Pancreas (tissue), 10 donors: ENCODE measurements at regions not wholly inside any gene's neighbourhood (a gene's known extent, or its start where the extent isn't known, plus 50 kb on each side); places are given as distances from the start of the nearest gene placed in this dataset.
A peak's percentile ranks its signal among the peaks of the same experiment; 100 is the strongest.

Experiments
- ATAC-seq, 4 donors: fragments of 200-7000 bp; cut with Tn5 transposase; one replicate each; pipeline versions ENCODE4 v1.8.0 to v1.9.1; 2020; ENCODE audit warnings: mild to moderate bottlenecking in 4 of 4, moderate library complexity in 4 of 4
- DNase-seq, 6 donors: peaks; one replicate each; pipeline ENCODE4 v3.0.0-alpha.2; 2020
- FAIRE-seq: peaks from 2 replicates; lab custom pipeline; 2012; peaks lifted over from hg19 to GRCh38; lab: Jason Lieb, UNC
- H3K27ac ChIP-seq, 4 donors: fragments of 200-600 bp; sonication (generic); 1 replicate in 3 of 4; 2 replicates in 1 of 4; pipeline versions ENCODE4 v1.5.0 to v1.8.0; 2020
- H3K27me3 ChIP-seq, 4 donors: fragments of 200-600 bp; one replicate each; pipeline ENCODE4 v1.8.0; 2021
- H3K36me3 ChIP-seq, 3 donors: fragments of 200-600 bp; sonication (generic) in 1 of 3; one replicate each; pipeline versions ENCODE4 v1.5.0 to v1.8.0; 2020 to 2021
- H3K4me1 ChIP-seq, 3 donors: fragments of 200-600 bp; one replicate each; pipeline ENCODE4 v1.8.0; 2021
- H3K4me3 ChIP-seq, 4 donors: fragments of 200-600 bp; sonication (generic) in 2 of 4; one replicate each; pipeline versions ENCODE4 v1.5.0 to v1.8.0; 2020 to 2021
- H3K9me3 ChIP-seq, 4 donors: fragments of 200-600 bp; one replicate each; pipeline ENCODE4 v1.8.0; 2021
- WGBS, 2 donors: extraction: QIAGEN DNeasy Blood & Tissue Kit; methylation state at CpG; one replicate each; pipeline ENCODE4 v1.1.7; 2013; 5-methylcytosine and 5-hydroxymethylcytosine counted together
- intact Hi-C, 3 donors: fragments of 100-400 bp; cut with DNase I; formaldehyde crosslinking; loops; one replicate each; pipeline versions ENCODE4 v1.11.1 to v1.14.2; 2022
- TF ChIP-seq, protein P1 (sequence below), 4 donors: fragments of 200-600 bp; sonication (generic) in 3 of 4; IDR thresholded peaks; one replicate each; pipeline versions ENCODE4 v1.5.0 to v1.8.0; 2021; ENCODE audit warnings: antibody characterized with exemption in 4 of 4
- donor health status: healthy with polysubstance abuse.
- donor health status: DM: no; HTN: no; CAD: no; lungs with moderate emphysema.
- donor health status: DM: no; HTN: no; CAD: no.
- donor health status: control.
- donor health status: control.
- donor health status: Bipolar disorder and iron deficiency.
- donor health status: DM: yes; HTN: yes; CAD: no.
- donor health status: DM: no; HTN: no; CAD: no.
- donor health status: DM: no; HTN: no; CAD: no.
- donor health status: DM: yes; HTN: yes; CAD: no.

- peak overlapping the region in 2 of 4 donors; percentile 15 to 29 for H3K27ac ChIP-seq
- H3K9me3 ChIP-seq: no peaks in the 10 kb centered on the region
- ATAC-seq (peak; percentile 47 to 70 (median 60)), FAIRE-seq (no peak), DNase-seq (peak in 2 of 6 donors; percentile 9 to 29)
- H3K4me3 ChIP-seq: no peak overlapping the region
- no peaks in the 10 kb centered on the region for H3K27me3 ChIP-seq
- TF ChIP-seq, protein P1, sequence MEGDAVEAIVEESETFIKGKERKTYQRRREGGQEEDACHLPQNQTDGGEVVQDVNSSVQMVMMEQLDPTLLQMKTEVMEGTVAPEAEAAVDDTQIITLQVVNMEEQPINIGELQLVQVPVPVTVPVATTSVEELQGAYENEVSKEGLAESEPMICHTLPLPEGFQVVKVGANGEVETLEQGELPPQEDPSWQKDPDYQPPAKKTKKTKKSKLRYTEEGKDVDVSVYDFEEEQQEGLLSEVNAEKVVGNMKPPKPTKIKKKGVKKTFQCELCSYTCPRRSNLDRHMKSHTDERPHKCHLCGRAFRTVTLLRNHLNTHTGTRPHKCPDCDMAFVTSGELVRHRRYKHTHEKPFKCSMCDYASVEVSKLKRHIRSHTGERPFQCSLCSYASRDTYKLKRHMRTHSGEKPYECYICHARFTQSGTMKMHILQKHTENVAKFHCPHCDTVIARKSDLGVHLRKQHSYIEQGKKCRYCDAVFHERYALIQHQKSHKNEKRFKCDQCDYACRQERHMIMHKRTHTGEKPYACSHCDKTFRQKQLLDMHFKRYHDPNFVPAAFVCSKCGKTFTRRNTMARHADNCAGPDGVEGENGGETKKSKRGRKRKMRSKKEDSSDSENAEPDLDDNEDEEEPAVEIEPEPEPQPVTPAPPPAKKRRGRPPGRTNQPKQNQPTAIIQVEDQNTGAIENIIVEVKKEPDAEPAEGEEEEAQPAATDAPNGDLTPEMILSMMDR (IDR thresholded peaks at IDR 0.05): no peak
- no peaks in the 10 kb centered on the region for H3K36me3 ChIP-seq
- peaks cover 0 to 10% (median 8%) of the 10 kb centered on the region in 3 donors for H3K4me1 ChIP-seq
- WGBS, 2 donors: 63 to 66% methylated on average over 4 of the region's 4 CpGs
- intact Hi-C loops: no loop called here
Measured at GRCh38 chrX:13198056-13198761, 121.6 kb downstream of the ATXN3L start.

GRCh38 chrX:13196782-13197181 lies 123.1 kb downstream of the ATXN3L start:
- 33 to 51% methylated on average over 2 of the region's 2 CpGs for WGBS, 2 donors
- H3K9me3 ChIP-seq: no peaks in the 10 kb centered on the region
- intact Hi-C loops: no loop called here

DNA sequence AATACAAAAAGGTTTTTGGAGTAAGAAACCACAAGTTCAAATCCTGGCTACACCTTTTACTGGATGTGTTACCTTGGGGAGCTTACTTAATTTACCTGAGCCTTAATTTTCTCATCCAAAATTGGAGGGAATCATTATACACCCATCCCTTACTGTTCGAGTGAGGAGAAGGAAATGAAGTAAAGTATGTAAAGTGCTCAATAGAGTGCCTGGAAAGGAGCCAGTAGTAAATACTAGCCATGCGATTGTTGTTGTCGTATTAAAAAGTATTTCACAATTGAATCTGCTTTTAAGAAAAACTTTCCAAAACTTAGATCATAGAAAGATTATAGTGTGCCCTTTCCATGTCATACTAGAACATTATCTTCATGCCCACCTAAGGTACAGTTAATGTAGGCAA lies 124.5 kb downstream of the ATXN3L start:
- TF ChIP-seq, protein P1 (IDR thresholded peaks at IDR 0.05): no peak
- DNase-seq (no peak), ATAC-seq (no peak), FAIRE-seq (no peak)
- H3K4me1 ChIP-seq: peaks cover 0 to 10% (median 8%) of the 10 kb centered on the region in 3 donors
- H3K27me3 ChIP-seq: no peaks in the 10 kb centered on the region
- 14 to 36% methylated on average over 3 of the region's 3 CpGs for WGBS, 2 donors
- H3K27ac ChIP-seq: no peak overlapping the region
- intact Hi-C loops: no loop called here
- no peaks in the 10 kb centered on the region for H3K9me3 ChIP-seq
- H3K4me3 ChIP-seq: no peak overlapping the region
- no peaks in the 10 kb centered on the region for H3K36me3 ChIP-seq

More at GRCh38 chrX:13196782-13197181, 123.1 kb downstream of the ATXN3L start:
- peaks cover 0 to 10% (median 8%) of the 10 kb centered on the region in 3 donors for H3K4me1 ChIP-seq
- DNase-seq (no peak), FAIRE-seq (peak; percentile 97), ATAC-seq (no peak)
- TF ChIP-seq, protein P1 (IDR thresholded peaks at IDR 0.05): no peak
- no peaks in the 10 kb centered on the region for H3K36me3 ChIP-seq
- no peak overlapping the region for H3K4me3 ChIP-seq
- H3K27me3 ChIP-seq: no peaks in the 10 kb centered on the region
- no peak overlapping the region for H3K27ac ChIP-seq

GRCh38 chrX:13194291-13195103 lies 125.4 kb downstream of the ATXN3L start:
- Histone ChIP-seq H3K27me3 (no peaks in the 10 kb centered on the region), H3K27ac (peak overlapping the region in 2 of 4 donors; percentile 15 to 46), H3K4me3 (no peak overlapping the region), H3K36me3 (no peaks in the 10 kb centered on the region), H3K4me1 (peaks cover 0 to 10% (median 8%) of the 10 kb centered on the region in 3 donors), H3K9me3 (no peaks in the 10 kb centered on the region)
- peak in 1 of 6 donors; percentile 6 for DNase-seq
- 4 to 12% methylated on average over 4 of the region's 4 CpGs for WGBS, 2 donors
- FAIRE-seq: peak; percentile 23
- ATAC-seq: peak; percentile 63 to 89 (median 78)
- intact Hi-C loops: no loop called here
- TF ChIP-seq, protein P1 (IDR thresholded peaks at IDR 0.05): no peak
